GM12891 (cell line): ENCODE measurements at regions not wholly inside any gene's neighbourhood (a gene's known extent, or its start where the extent isn't known, plus 50 kb on each side); places are given as distances from the start of the nearest gene placed in this dataset.

Experiments used
- PAX5 ChIP-seq: IDR thresholded peaks from 2 replicates; pipeline ENCODE4 v1.6.1; 2011; ENCODE audit warnings: low read length, moderate library complexity, mild to moderate bottlenecking; ENCODE audit not compliant: insufficient read depth, severe bottlenecking
- POLR2A ChIP-seq: IDR thresholded peaks from 2 replicates; pipeline ENCODE4 v1.6.1; 2011; ENCODE audit warnings: low read depth, low read length, control low read depth
- POLR2AphosphoS5 ChIP-seq: IDR thresholded peaks from 2 replicates; pipeline ENCODE4 v1.6.1; 2011; ENCODE audit warnings: low read depth, low read length, control low read depth
- POU2F2 ChIP-seq: IDR thresholded peaks from 2 replicates; pipeline ENCODE4 v1.6.1; 2011; ENCODE audit warnings: low read depth, mild to moderate bottlenecking, control low read depth, low read length, moderate library complexity
- SPI1 ChIP-seq: IDR thresholded peaks from 2 replicates; pipeline ENCODE4 v1.6.1; 2011; ENCODE audit warnings: low read depth, low read length, control low read depth
- TAF1 ChIP-seq: IDR thresholded peaks from 2 replicates; pipeline ENCODE4 v1.6.1; 2011; ENCODE audit warnings: low read depth, low read length, control low read depth

- TF ChIP-seq POLR2A (no peak), TAF1 (no peak), POLR2AphosphoS5 (no peak), SPI1 (no peak), POU2F2 (no peak), PAX5 (no peak)
Measured at GRCh38 chr16:64539811-64540371, 582.0 kb downstream of the CDH11 start.
